HG02852 (cell line): ENCODE measurements at regions not wholly inside any gene's neighbourhood (a gene's known extent, or its start where the extent isn't known, plus 50 kb on each side); places are given as distances from the start of the nearest gene placed in this dataset.

ENCODE experiments used
- ATAC-seq: cut with Tn5 transposase; IDR thresholded peaks from one replicate; pipeline ENCODE4 v1.9.1; 2021; ENCODE audit warnings: mild to moderate bottlenecking, moderate library complexity; ENCODE audit not compliant: unreplicated experiment

- no peak for ATAC-seq
These were observed 345.5 kb upstream of the ROBO1 start for GRCh38 chr3:80113331-80113730.

GRCh38 chr3:80099559-80100066 lies 331.8 kb upstream of the ROBO1 start:
- ATAC-seq, result no peak

GRCh38 chr3:80097674-80098073 lies 329.9 kb upstream of the ROBO1 start:
- no peak for ATAC-seq

- ATAC-seq, result no peak
These were observed 329.1 kb upstream of the ROBO1 start for GRCh38 chr3:80096909-80097308.

DNA sequence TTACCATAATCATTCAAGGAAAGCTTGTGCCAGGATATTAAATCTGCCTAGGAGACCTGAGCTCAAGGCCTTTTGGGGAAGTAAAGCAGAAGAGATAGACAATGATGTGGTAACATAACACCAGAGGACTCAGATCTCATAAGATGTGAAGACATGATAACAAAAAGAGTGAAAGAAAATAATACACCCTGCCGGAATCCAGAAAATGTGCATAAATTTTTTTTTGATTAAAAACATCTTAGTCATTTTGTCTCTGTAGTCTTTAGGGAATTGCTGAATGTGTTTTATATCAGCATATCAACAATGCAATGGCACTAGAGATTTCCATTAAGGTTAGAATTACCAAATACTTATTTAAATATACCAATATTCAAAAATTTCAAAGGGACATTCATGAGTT lies 326.8 kb upstream of the ROBO1 start:
- no peak for ATAC-seq

GRCh38 chr3:80087767-80088166 lies 320.0 kb upstream of the ROBO1 start:
- ATAC-seq, result no peak

DNA sequence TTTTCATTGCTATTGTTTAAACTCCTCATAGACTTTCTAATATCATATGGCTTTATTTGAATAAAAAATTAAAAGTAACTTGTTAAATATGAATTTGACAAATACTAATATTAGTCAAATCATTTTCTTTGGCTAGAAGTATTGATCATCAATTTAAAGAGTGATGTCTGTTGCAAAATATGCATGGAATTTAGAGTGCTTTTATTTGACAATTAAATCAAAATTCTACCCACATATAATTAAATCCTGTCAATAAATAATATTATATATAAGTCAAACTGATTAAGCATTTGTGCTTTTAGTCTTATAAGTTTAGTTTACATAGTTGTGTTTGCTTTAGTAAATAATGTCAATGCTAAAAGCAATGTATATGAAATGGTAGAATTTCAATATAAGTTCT lies 318.6 kb upstream of the ROBO1 start:
- ATAC-seq, result no peak

- ATAC-seq, result no peak
These were observed 312.1 kb upstream of the ROBO1 start for GRCh38 chr3:80079886-80080285.

GRCh38 chr3:80068459-80068858 lies 300.7 kb upstream of the ROBO1 start:
- no peak for ATAC-seq

- no peak for ATAC-seq
These were observed 295.7 kb upstream of the ROBO1 start for GRCh38 chr3:80063535-80063934.

DNA sequence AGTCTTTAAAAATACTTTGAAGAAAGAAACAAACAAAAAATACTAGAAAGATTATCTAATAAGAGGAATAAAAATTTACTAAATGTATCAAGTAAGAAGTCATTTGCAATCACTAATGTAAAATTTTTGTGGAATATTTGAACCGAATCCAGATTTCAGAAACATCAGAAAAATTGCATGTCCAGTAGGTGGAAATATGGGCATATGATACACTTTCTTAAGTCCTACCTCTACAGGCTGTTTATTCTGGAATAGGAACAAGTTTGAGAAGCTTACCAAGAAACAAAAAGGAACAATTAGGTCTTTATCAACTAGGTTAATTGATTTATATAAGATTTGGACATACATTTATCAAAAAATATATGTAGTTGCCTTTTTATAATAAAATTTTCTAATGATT lies 292.9 kb upstream of the ROBO1 start:
- no peak for ATAC-seq

DNA sequence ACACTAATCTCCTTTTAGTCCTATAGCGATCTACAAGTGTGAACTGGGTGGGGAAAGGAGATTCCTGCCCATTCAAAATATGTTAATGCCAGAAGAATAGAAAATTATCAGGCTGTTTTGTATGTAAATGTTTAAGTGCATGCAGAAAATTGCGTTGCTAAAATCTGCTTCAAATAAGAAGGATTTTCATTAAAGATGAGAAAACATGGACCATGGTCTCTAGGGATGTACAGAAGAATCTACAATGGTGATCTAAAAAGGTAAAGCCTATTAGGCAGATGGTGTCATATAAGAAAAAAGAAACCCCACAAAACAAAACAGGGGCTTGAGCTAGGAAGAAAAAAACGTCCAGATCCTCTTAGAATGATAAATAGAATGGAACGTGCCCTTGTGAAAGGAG lies 287.5 kb upstream of the ROBO1 start:
- ATAC-seq, result no peak

GRCh38 chr3:80052271-80052670 lies 284.5 kb upstream of the ROBO1 start:
- ATAC-seq, result no peak

- ATAC-seq, result no peak
These were observed 283.8 kb upstream of the ROBO1 start for GRCh38 chr3:80051602-80051962.

DNA sequence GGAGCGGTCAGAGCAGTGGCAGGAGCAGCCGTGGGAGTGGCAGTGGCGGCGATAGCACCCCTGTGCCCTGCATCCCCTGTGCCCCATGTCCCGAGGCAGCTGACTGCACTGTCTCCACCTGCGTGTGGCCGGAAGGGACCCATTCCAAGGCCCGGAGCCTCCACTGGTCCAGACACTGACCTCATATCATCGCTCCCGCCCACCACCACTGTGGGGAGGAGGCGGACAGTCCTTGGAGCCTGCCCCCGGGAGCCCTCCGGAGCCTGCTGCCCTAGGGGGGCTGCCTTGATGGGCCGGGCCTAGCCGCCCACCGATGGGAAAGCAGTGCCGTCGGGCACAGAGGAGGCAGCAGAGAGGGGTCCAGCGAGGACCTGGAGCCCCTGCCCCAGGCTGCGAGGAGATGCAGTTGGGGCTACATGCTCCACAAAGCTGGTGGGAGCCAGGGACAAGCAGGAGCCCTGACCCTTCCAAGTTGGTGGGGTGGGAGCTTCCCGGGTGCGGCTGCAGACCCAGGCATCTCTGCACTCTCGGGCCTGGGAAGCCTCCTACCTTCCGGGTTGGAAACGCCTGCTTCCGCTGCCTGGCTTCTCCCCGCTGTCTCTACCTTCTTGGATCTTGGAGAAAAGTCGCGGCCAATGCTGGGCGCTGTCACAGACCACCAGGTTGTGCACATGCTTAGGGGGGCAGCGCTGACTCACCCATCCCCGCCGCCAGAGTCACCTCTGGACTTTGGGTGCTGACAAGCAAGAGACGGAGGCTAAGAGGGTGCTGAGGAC lies 283.2 kb upstream of the ROBO1 start:
- no peak for ATAC-seq

- no peak for ATAC-seq
These were observed 275.4 kb upstream of the ROBO1 start for GRCh38 chr3:80043226-80043625.

GRCh38 chr3:80040067-80040466 lies 272.3 kb upstream of the ROBO1 start:
- ATAC-seq, result no peak

- ATAC-seq, result no peak
These were observed 268.4 kb upstream of the ROBO1 start for GRCh38 chr3:80036176-80036575.

DNA sequence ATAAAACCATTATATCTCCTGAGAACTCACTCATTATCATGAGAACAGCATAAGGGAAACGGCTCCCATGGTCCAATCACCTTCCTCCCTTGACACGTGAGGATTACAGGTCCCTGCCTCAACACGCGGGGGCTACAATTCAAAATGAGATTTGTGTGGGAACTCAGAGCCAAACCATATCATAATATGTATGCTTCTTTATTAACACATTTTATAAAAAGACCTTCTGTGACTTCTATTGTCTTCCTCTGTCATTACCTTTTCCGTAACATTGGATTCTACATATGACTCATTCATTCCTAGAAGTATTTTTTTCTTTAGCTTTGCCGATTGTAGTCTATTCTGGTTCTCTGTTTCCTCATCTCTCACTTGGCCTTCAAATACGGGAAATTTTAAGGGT lies 267.2 kb upstream of the ROBO1 start:
- no peak for ATAC-seq

GRCh38 chr3:80023010-80023409 lies 255.2 kb upstream of the ROBO1 start:
- no peak for ATAC-seq

GRCh38 chr3:80018375-80018774 lies 250.6 kb upstream of the ROBO1 start:
- no peak for ATAC-seq

GRCh38 chr3:80017369-80017768 lies 249.6 kb upstream of the ROBO1 start:
- ATAC-seq, result no peak

DNA sequence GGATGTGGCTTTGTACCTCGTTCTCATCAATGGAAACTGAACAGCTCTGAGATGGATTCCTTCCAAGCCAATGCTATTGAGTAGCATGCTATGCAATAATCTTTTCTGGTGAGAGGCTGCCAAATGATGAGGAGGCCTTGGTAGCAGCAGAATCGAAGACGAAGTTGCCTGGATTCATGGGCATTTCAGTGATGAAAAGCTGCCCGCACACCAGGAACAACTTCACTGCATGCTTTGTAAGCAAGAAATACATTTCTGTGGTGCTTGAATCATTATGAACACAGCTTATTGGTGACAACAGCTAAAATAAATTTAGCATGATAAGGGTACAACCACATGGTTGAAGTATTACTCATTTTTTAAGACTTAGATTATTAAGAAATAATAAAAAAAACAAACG lies 246.8 kb upstream of the ROBO1 start:
- ATAC-seq, result no peak
